ENCODE measurements at regions not wholly inside any gene's neighbourhood (a gene's known extent, or its start where the extent isn't known, plus 50 kb on each side); places are given as distances from the start of the nearest gene placed in this dataset.

- H3K4me3 Mint-ChIP-seq (ENCODE audit: unreplicated experiment): no peak overlapping the region
- H3K4me1 Mint-ChIP-seq (ENCODE audit: low read depth, unreplicated experiment): no peaks in the 10 kb centered on the region
- H3K27ac Mint-ChIP-seq (ENCODE audit: unreplicated experiment): no peak overlapping the region
- no peaks in the 10 kb centered on the region for H3K9me3 Mint-ChIP-seq (ENCODE audit: unreplicated experiment)
- no peak for DNase-seq
- no peaks in the 10 kb centered on the region for H3K27me3 Mint-ChIP-seq (ENCODE audit: unreplicated experiment)
- no peak for TF ChIP-seq CTCF (IDR thresholded peaks at IDR 0.05; ENCODE audit: partially characterized antibody, unreplicated experiment)
- H3K36me3 Mint-ChIP-seq (ENCODE audit: unreplicated experiment): no peaks in the 10 kb centered on the region
These were observed 510.5 kb downstream of the NSUN3 start for GRCh38 chr3:94573337-94573736.

GRCh38 chr3:94587291-94587690 lies 524.4 kb downstream of the NSUN3 start:
- no peaks in the 10 kb centered on the region for H3K9me3 Mint-ChIP-seq (ENCODE audit: unreplicated experiment)
- H3K27ac Mint-ChIP-seq (ENCODE audit: unreplicated experiment): no peak overlapping the region
- no peaks in the 10 kb centered on the region for H3K4me1 Mint-ChIP-seq (ENCODE audit: low read depth, unreplicated experiment)
- TF ChIP-seq CTCF (IDR thresholded peaks at IDR 0.05; ENCODE audit: partially characterized antibody, unreplicated experiment): no peak
- no peaks in the 10 kb centered on the region for H3K27me3 Mint-ChIP-seq (ENCODE audit: unreplicated experiment)
- H3K36me3 Mint-ChIP-seq (ENCODE audit: unreplicated experiment): no peaks in the 10 kb centered on the region
- DNase-seq: no peak
- no peak overlapping the region for H3K4me3 Mint-ChIP-seq (ENCODE audit: unreplicated experiment)

- TF ChIP-seq CTCF (IDR thresholded peaks at IDR 0.05; ENCODE audit: partially characterized antibody, unreplicated experiment): no peak
- H3K9me3 Mint-ChIP-seq (ENCODE audit: unreplicated experiment): no peaks in the 10 kb centered on the region
- H3K27me3 Mint-ChIP-seq (ENCODE audit: unreplicated experiment): no peaks in the 10 kb centered on the region
- no peak for DNase-seq
- no peak overlapping the region for H3K27ac Mint-ChIP-seq (ENCODE audit: unreplicated experiment)
- no peak overlapping the region for H3K4me3 Mint-ChIP-seq (ENCODE audit: unreplicated experiment)
- H3K4me1 Mint-ChIP-seq (ENCODE audit: low read depth, unreplicated experiment): no peaks in the 10 kb centered on the region
- no peaks in the 10 kb centered on the region for H3K36me3 Mint-ChIP-seq (ENCODE audit: unreplicated experiment)
These were observed 530.8 kb downstream of the NSUN3 start for GRCh38 chr3:94593526-94594150.

GRCh38 chr3:94596141-94596540 lies 533.3 kb downstream of the NSUN3 start:
- DNase-seq: no peak
- Mint-ChIP-seq H3K4me3 (ENCODE audit: unreplicated experiment) (no peak overlapping the region), H3K9me3 (ENCODE audit: unreplicated experiment) (no peaks in the 10 kb centered on the region), H3K4me1 (ENCODE audit: low read depth, unreplicated experiment) (no peaks in the 10 kb centered on the region), H3K36me3 (ENCODE audit: unreplicated experiment) (no peaks in the 10 kb centered on the region), H3K27ac (ENCODE audit: unreplicated experiment) (no peak overlapping the region), H3K27me3 (ENCODE audit: unreplicated experiment) (no peaks in the 10 kb centered on the region)
- TF ChIP-seq CTCF (IDR thresholded peaks at IDR 0.05; ENCODE audit: partially characterized antibody, unreplicated experiment): no peak

GRCh38 chr3:94596887-94597566 lies 534.2 kb downstream of the NSUN3 start:
- no peak overlapping the region for H3K4me3 Mint-ChIP-seq (ENCODE audit: unreplicated experiment)
- no peaks in the 10 kb centered on the region for H3K4me1 Mint-ChIP-seq (ENCODE audit: low read depth, unreplicated experiment)
- no peaks in the 10 kb centered on the region for H3K27me3 Mint-ChIP-seq (ENCODE audit: unreplicated experiment)
- no peak for TF ChIP-seq CTCF (IDR thresholded peaks at IDR 0.05; ENCODE audit: partially characterized antibody, unreplicated experiment)
- no peak overlapping the region for H3K27ac Mint-ChIP-seq (ENCODE audit: unreplicated experiment)
- no peaks in the 10 kb centered on the region for H3K36me3 Mint-ChIP-seq (ENCODE audit: unreplicated experiment)
- DNase-seq: no peak
- no peaks in the 10 kb centered on the region for H3K9me3 Mint-ChIP-seq (ENCODE audit: unreplicated experiment)

Measured in glutamatergic neuron (in vitro differentiated cells).